Mesothelial cell of epicardium (in vitro differentiated cells): ENCODE measurements at regions not wholly inside any gene's neighbourhood (a gene's known extent, or its start where the extent isn't known, plus 50 kb on each side); places are given as distances from the start of the nearest gene placed in this dataset.

Experiments
- DNase-seq, 2 experiments: peaks; one replicate each; pipeline ENCODE4 v3.0.0; 2021; ENCODE audit warnings: low spot score in 2 of 2; ENCODE audit not compliant: unreplicated experiment in 2 of 2
- H3K27ac Mint-ChIP-seq: 2 replicates; pipeline ENCODE4 v1.8.0; 2021; ENCODE audit warnings: mixed read lengths
- H3K27me3 Mint-ChIP-seq: 2 replicates; pipeline ENCODE4 v1.8.0; 2021; ENCODE audit warnings: low read depth, mixed read lengths
- H3K36me3 Mint-ChIP-seq: 2 replicates; pipeline ENCODE4 v1.8.0; 2021; ENCODE audit warnings: mixed read lengths
- H3K4me1 Mint-ChIP-seq: 2 replicates; pipeline ENCODE4 v1.8.0; 2021; ENCODE audit warnings: mixed read lengths
- H3K4me3 Mint-ChIP-seq: 2 replicates; pipeline ENCODE4 v1.8.0; 2021; ENCODE audit warnings: mild to moderate bottlenecking, moderate library complexity, mixed read lengths
- H3K9me3 Mint-ChIP-seq: 2 replicates; pipeline ENCODE4 v1.8.0; 2021; ENCODE audit warnings: mixed read lengths
- CTCF ChIP-seq: fragments of 200-600 bp; sonication (generic); IDR thresholded peaks from one replicate; pipeline ENCODE4 v1.5.0; 2021; ENCODE audit warnings: antibody characterized with exemption; ENCODE audit not compliant: unreplicated experiment

GRCh38 chr15:47429376-47429775, 287.9 kb upstream of the SEMA6D start:
- no peak for TF ChIP-seq CTCF

GRCh38 chr15:47431501-47431900, 285.8 kb upstream of the SEMA6D start:
- Mint-ChIP-seq H3K4me1 (no peaks in the 10 kb centered on the region), H3K27ac (no peak overlapping the region), H3K27me3 (no peaks in the 10 kb centered on the region), H3K4me3 (no peak overlapping the region), H3K9me3 (no peaks in the 10 kb centered on the region), H3K36me3 (no peaks in the 10 kb centered on the region)
- DNase-seq: no peak
- no peak for TF ChIP-seq CTCF

More at GRCh38 chr15:47429376-47429775, 287.9 kb upstream of the SEMA6D start:
- no peaks in the 10 kb centered on the region for H3K27me3 Mint-ChIP-seq
- H3K4me3 Mint-ChIP-seq: no peak overlapping the region
- no peak for DNase-seq
- no peak overlapping the region for H3K27ac Mint-ChIP-seq
- no peaks in the 10 kb centered on the region for H3K36me3 Mint-ChIP-seq
- no peaks in the 10 kb centered on the region for H3K4me1 Mint-ChIP-seq
- no peaks in the 10 kb centered on the region for H3K9me3 Mint-ChIP-seq

GRCh38 chr15:47432826-47433225, 284.5 kb upstream of the SEMA6D start:
- no peak overlapping the region for H3K27ac Mint-ChIP-seq
- H3K4me3 Mint-ChIP-seq: no peak overlapping the region

GRCh38 chr15:47434596-47434995, 282.7 kb upstream of the SEMA6D start:
- DNase-seq: no peak
- no peak overlapping the region for H3K4me3 Mint-ChIP-seq
- no peaks in the 10 kb centered on the region for H3K9me3 Mint-ChIP-seq
- no peaks in the 10 kb centered on the region for H3K27me3 Mint-ChIP-seq
- peaks cover 3% of the 10 kb centered on the region for H3K4me1 Mint-ChIP-seq
- H3K27ac Mint-ChIP-seq: no peak overlapping the region
- H3K36me3 Mint-ChIP-seq: no peaks in the 10 kb centered on the region
- TF ChIP-seq CTCF: no peak

More at GRCh38 chr15:47432826-47433225, 284.5 kb upstream of the SEMA6D start:
- no peaks in the 10 kb centered on the region for H3K36me3 Mint-ChIP-seq
- DNase-seq: no peak
- H3K4me1 Mint-ChIP-seq: no peaks in the 10 kb centered on the region
- no peaks in the 10 kb centered on the region for H3K27me3 Mint-ChIP-seq
- no peaks in the 10 kb centered on the region for H3K9me3 Mint-ChIP-seq
- no peak for TF ChIP-seq CTCF

- Mint-ChIP-seq H3K27me3 (no peaks in the 10 kb centered on the region), H3K36me3 (no peaks in the 10 kb centered on the region), H3K4me1 (peaks cover 8% of the 10 kb centered on the region)
These were observed 279.8 kb upstream of the SEMA6D start for GRCh38 chr15:47437491-47437890.

More at GRCh38 chr15:47437491-47437890, 279.8 kb upstream of the SEMA6D start:
- Mint-ChIP-seq H3K27ac (no peak overlapping the region), H3K4me3 (no peak overlapping the region), H3K9me3 (no peaks in the 10 kb centered on the region)
- no peak for TF ChIP-seq CTCF
- DNase-seq: no peak
